Stomach (tissue), 8 donors: ENCODE measurements at regions not wholly inside any gene's neighbourhood (a gene's known extent, or its start where the extent isn't known, plus 50 kb on each side); places are given as distances from the start of the nearest gene placed in this dataset.

ENCODE experiments used
- DNase-seq, 2 donors: peaks; one replicate each; pipeline versions ENCODE4 v3.0.0 to v3.0.0-alpha.2; 2013 to 2019
- H3K27ac ChIP-seq, 5 donors: fragments of 200-600 bp in 4 of 5; sonication (generic) in 4 of 5; one replicate each; pipeline ENCODE4 v1.5.1; 2013 to 2019; ENCODE audit warnings: mild to moderate bottlenecking in 1 of 5, moderate library complexity in 1 of 5
- H3K27me3 ChIP-seq, 3 donors: fragments of 200-600 bp; sonication (generic); one replicate each; pipeline ENCODE4 v1.5.1; 2017 to 2019; ENCODE audit warnings: mixed run types in 1 of 3
- H3K36me3 ChIP-seq, 4 donors: fragments of 200-600 bp; sonication (generic); 1 replicate in 3 of 4; 2 replicates in 1 of 4; pipeline ENCODE4 v1.5.1; 2016 to 2019
- H3K4me1 ChIP-seq, 4 donors: fragments of 200-600 bp; sonication (generic); one replicate each; pipeline ENCODE4 v1.5.1; 2016 to 2019
- H3K4me3 ChIP-seq, 4 donors: fragments of 200-600 bp; sonication (generic) in 3 of 4; one replicate each; pipeline ENCODE4 v1.5.1; 2016 to 2019; ENCODE audit warnings: mild to moderate bottlenecking in 1 of 4
- H3K9me3 ChIP-seq, 4 donors: fragments of 200-600 bp; sonication (generic); one replicate each; pipeline ENCODE4 v1.5.1; 2016 to 2019
- EP300 ChIP-seq: sonication (generic); formaldehyde crosslinking; IDR thresholded peaks from one replicate; pipeline ENCODE4 v1.6.1; 2017; ENCODE audit warnings: antibody characterized with exemption
- POLR2A ChIP-seq, 4 donors: fragments of 450-650 bp; IDR thresholded peaks; one replicate each; pipeline ENCODE4 v1.6.1; 2016; ENCODE audit warnings: antibody characterized with exemption in 4 of 4, control low read depth in 2 of 4, mild to moderate bottlenecking in 1 of 4, moderate library complexity in 1 of 4
- POLR2AphosphoS5 ChIP-seq, 3 donors: sonication (generic); formaldehyde crosslinking; IDR thresholded peaks; one replicate each; pipeline ENCODE4 v1.6.1; 2016; ENCODE audit warnings: antibody characterized with exemption in 3 of 3
- WGBS, 5 donors: extraction: QIAGEN DNeasy Blood & Tissue Kit in 3 of 5; methylation state at CpG; one replicate each; pipeline versions ENCODE4 v1.1.5 to v1.1.7; 2013 to 2018; 5-methylcytosine and 5-hydroxymethylcytosine counted together
- intact Hi-C: fragments of 100-400 bp; cut with DNase I; formaldehyde crosslinking; loops from one replicate; pipeline ENCODE4 v1.15.1; 2023; ENCODE audit warnings: low total_unique reads
- TF ChIP-seq, protein P1 (sequence below), 7 experiments: fragments of 450-650 bp in 4 of 7; fragments of 200-600 bp in 3 of 7; sonication (generic) in 3 of 7; IDR thresholded peaks; one replicate each; pipeline ENCODE4 v1.5.1; 2016 to 2019; ENCODE audit warnings: antibody characterized with exemption in 7 of 7, control low read depth in 2 of 7, mild to moderate bottlenecking in 1 of 7
- donor health status: healthy with polysubstance abuse.
- donor health status: Bipolar disorder and iron deficiency.
- donor health status: healthy.

DNA sequence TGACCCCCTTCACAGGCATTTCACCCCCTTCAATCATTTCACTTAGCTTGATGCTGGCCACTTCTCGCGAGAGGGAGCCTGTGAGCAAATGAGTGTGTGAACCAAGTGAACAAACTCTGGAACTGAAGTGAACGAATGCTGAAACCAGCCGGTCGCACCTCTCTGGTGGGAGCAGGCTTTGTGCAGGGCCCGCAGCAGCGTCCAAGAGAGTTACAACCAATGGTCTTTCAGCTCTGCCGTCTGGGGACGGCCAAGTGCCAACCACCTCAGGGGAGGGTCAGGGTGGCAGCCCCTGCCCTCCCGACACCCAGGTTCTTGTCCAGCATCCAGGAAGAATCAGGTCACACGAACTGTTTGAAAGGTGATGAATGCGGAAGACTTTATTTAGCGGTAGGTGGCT is 764.0 kb downstream of the SUCLG1 start:
- peaks cover 0 to 5% (median 0%) of the 10 kb centered on the region in 4 donors for H3K9me3 ChIP-seq
- no peak for TF ChIP-seq EP300
- no peaks in the 10 kb centered on the region for H3K4me1 ChIP-seq
- intact Hi-C loops: no loop called here
- H3K27ac ChIP-seq: no peak overlapping the region
- H3K27me3 ChIP-seq: no peaks in the 10 kb centered on the region
- WGBS, 5 donors: 88 to 96% (median 91%) methylated on average over 13 of the region's 13 CpGs
- H3K4me3 ChIP-seq: no peak overlapping the region
- DNase-seq: no peak
- no peaks in the 10 kb centered on the region for H3K36me3 ChIP-seq

DNA sequence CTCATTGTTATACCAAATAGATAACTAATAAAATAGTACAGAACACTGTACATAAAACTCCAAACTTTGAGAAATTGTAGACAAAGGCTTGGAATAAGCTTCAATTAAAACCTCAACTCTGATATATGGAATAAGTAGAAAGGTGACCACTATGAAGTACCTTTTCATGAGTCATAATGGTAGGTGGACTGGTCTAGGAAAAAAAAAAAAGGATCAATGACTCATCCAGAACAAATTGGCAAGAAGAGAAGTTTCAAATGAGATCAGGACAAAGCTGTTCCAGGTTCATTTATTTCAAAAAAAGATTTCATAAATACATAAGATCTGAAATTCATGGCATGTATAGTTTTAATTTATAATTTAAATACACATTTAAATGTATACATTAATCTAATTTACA is 769.7 kb downstream of the SUCLG1 start:
- Histone ChIP-seq H3K36me3 (no peaks in the 10 kb centered on the region), H3K4me1 (no peaks in the 10 kb centered on the region), H3K27ac (no peak overlapping the region), H3K4me3 (no peak overlapping the region), H3K9me3 (no peaks in the 10 kb centered on the region), H3K27me3 (no peaks in the 10 kb centered on the region)
- intact Hi-C loops: no loop called here
- no peak for DNase-seq
- TF ChIP-seq POLR2A (IDR thresholded peaks at IDR 0.05): no peak
- TF ChIP-seq EP300: no peak
- TF ChIP-seq, protein P1, sequence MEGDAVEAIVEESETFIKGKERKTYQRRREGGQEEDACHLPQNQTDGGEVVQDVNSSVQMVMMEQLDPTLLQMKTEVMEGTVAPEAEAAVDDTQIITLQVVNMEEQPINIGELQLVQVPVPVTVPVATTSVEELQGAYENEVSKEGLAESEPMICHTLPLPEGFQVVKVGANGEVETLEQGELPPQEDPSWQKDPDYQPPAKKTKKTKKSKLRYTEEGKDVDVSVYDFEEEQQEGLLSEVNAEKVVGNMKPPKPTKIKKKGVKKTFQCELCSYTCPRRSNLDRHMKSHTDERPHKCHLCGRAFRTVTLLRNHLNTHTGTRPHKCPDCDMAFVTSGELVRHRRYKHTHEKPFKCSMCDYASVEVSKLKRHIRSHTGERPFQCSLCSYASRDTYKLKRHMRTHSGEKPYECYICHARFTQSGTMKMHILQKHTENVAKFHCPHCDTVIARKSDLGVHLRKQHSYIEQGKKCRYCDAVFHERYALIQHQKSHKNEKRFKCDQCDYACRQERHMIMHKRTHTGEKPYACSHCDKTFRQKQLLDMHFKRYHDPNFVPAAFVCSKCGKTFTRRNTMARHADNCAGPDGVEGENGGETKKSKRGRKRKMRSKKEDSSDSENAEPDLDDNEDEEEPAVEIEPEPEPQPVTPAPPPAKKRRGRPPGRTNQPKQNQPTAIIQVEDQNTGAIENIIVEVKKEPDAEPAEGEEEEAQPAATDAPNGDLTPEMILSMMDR (IDR thresholded peaks at IDR 0.05): no peak
- no peak for TF ChIP-seq POLR2AphosphoS5 (IDR thresholded peaks at IDR 0.05)

DNA sequence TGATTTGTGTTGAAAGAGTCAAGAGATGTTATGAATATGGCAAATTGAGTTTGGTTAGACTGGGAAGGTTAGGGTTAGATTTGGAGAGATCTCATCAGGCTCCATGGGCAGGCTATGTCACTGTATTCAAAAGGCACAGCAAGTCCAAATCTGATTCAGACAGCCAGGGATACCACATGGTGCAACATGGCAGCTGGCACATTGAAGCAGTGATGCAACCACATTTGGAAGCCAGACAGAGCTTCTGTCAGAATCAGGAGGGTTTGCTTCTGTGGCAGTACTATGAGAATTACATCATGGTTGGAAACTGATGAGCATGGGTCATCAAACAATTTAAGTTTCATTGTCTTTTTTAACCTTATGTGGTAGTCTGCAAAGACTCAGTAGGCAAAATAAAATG is 772.2 kb downstream of the SUCLG1 start:
- DNase-seq: no peak
- TF ChIP-seq, protein P1 (IDR thresholded peaks at IDR 0.05): no peak
- TF ChIP-seq POLR2A (IDR thresholded peaks at IDR 0.05): no peak
- no peak for TF ChIP-seq EP300
- TF ChIP-seq POLR2AphosphoS5 (IDR thresholded peaks at IDR 0.05): no peak
- no peaks in the 10 kb centered on the region for H3K27me3 ChIP-seq
- intact Hi-C loops: no loop called here
- H3K4me3 ChIP-seq: no peak overlapping the region
- no peaks in the 10 kb centered on the region for H3K36me3 ChIP-seq
- H3K27ac ChIP-seq: no peak overlapping the region
- no peaks in the 10 kb centered on the region for H3K9me3 ChIP-seq
- no peaks in the 10 kb centered on the region for H3K4me1 ChIP-seq

DNA sequence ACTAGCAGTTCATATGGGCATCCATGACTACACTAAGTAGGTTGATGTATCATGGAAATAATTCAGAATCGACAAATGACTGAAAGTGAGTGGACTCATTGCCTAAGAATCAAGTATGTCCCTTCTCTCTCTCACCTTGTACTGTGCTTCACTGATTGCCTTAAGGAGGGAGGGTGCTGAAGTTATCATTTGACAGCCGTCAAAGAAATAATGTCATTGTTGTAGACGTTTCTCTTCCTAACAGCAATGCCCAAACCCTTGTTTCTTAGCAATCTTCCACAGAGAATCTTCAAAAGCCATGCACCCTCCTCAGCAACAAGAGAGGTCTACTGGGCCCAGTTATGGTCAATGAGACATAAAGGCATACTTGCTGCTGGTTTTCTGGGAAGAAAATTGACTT is 785.0 kb downstream of the SUCLG1 start:
- H3K36me3 ChIP-seq: no peaks in the 10 kb centered on the region
- H3K27ac ChIP-seq: no peak overlapping the region
- intact Hi-C loops: no loop called here
- peaks cover 0 to 9% (median 4%) of the 10 kb centered on the region in 4 donors for H3K9me3 ChIP-seq
- WGBS, 5 donors: 83 to 88% (median 86%) methylated on average over 3 of the region's 3 CpGs
- H3K4me1 ChIP-seq: no peaks in the 10 kb centered on the region
- no peak for DNase-seq
- no peak for TF ChIP-seq EP300
- TF ChIP-seq POLR2A (IDR thresholded peaks at IDR 0.05): no peak
- TF ChIP-seq, protein P1 (IDR thresholded peaks at IDR 0.05): no peak
- TF ChIP-seq POLR2AphosphoS5 (IDR thresholded peaks at IDR 0.05): no peak
- H3K27me3 ChIP-seq: no peaks in the 10 kb centered on the region
- H3K4me3 ChIP-seq: no peak overlapping the region

DNA sequence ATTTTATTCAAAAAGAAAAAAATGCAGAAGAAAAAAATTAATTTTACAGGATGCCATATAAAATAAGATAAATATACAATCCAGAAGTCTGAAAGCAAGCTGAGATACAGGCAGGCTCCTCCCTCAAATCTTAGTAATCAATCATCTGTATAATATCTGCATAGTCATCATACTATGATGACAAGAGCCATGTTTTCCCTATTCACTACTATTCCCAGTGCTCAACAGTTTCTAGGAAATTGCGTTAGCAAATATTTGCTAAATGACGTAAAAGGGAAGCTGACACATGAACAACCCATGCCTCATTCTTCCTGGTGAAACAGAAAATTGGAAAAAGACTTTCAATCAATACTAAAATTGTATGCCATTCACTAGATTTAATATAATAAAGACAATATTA is 793.2 kb downstream of the SUCLG1 start:
- no peaks in the 10 kb centered on the region for H3K27me3 ChIP-seq
- TF ChIP-seq EP300: no peak
- no peak for TF ChIP-seq POLR2AphosphoS5 (IDR thresholded peaks at IDR 0.05)
- TF ChIP-seq, protein P1 (IDR thresholded peaks at IDR 0.05): no peak
- TF ChIP-seq POLR2A (IDR thresholded peaks at IDR 0.05): no peak
- peak in 1 of 2 donors; percentile 30 for DNase-seq
- 34 to 53% (median 44%) methylated on average over 2 of the region's 2 CpGs for WGBS, 5 donors
- H3K36me3 ChIP-seq: no peaks in the 10 kb centered on the region
- H3K4me1 ChIP-seq: no peaks in the 10 kb centered on the region
- intact Hi-C loops: no loop called here
- no peak overlapping the region for H3K4me3 ChIP-seq
- H3K9me3 ChIP-seq: no peaks in the 10 kb centered on the region
- H3K27ac ChIP-seq: no peak overlapping the region
